Right lobe of liver (tissue), 6 donors: ENCODE measurements at regions not wholly inside any gene's neighbourhood (a gene's known extent, or its start where the extent isn't known, plus 50 kb on each side); places are given as distances from the start of the nearest gene placed in this dataset.

ENCODE experiments used
- ATAC-seq, 4 donors: fragments of 200-7000 bp; cut with Tn5 transposase; one replicate each; pipeline ENCODE4 v1.9.1; 2020; ENCODE audit warnings: mild to moderate bottlenecking in 4 of 4, moderate library complexity in 4 of 4
- DNase-seq, 3 donors: peaks; one replicate each; pipeline ENCODE4 v3.0.0-alpha.2; 2020
- H3K27ac ChIP-seq, 3 donors: fragments of 200-600 bp; one replicate each; pipeline ENCODE4 v1.8.0; 2022
- H3K27me3 ChIP-seq, 2 donors: fragments of 200-600 bp; one replicate each; pipeline ENCODE4 v1.8.0; 2022
- H3K36me3 ChIP-seq, 4 donors: fragments of 200-600 bp; sonication (generic) in 1 of 4; one replicate each; pipeline versions ENCODE4 v1.5.1 to v1.8.0; 2017 to 2022; ENCODE audit warnings: control low read depth in 1 of 4
- H3K4me1 ChIP-seq, 4 donors: fragments of 200-600 bp; sonication (generic) in 1 of 4; one replicate each; pipeline versions ENCODE4 v1.5.1 to v1.8.0; 2017 to 2022; ENCODE audit warnings: control low read depth in 1 of 4
- H3K4me3 ChIP-seq, 3 donors: fragments of 200-600 bp; one replicate each; pipeline ENCODE4 v1.8.0; 2022
- H3K9me3 ChIP-seq, 4 donors: fragments of 200-600 bp; sonication (generic) in 1 of 4; one replicate each; pipeline versions ENCODE4 v1.5.1 to v1.8.0; 2017 to 2022; ENCODE audit warnings: control low read depth in 1 of 4
- CTCF ChIP-seq, 4 donors: fragments of 200-600 bp in 3 of 4; fragments of 450-650 bp in 1 of 4; IDR thresholded peaks; one replicate each; pipeline versions ENCODE4 v1.5.1 to v1.8.0; 2016 to 2022; ENCODE audit warnings: antibody characterized with exemption in 4 of 4, mild to moderate bottlenecking in 2 of 4
- POLR2A ChIP-seq: fragments of 450-650 bp; IDR thresholded peaks from one replicate; pipeline ENCODE4 v1.6.1; 2017; ENCODE audit warnings: antibody characterized with exemption, mild to moderate bottlenecking
- WGBS: methylation state at CpG from one replicate; pipeline ENCODE4 v1.1.6; 2018; ENCODE audit warnings: low coverage, low lambda C conversion rate; ENCODE audit not compliant: insufficient coverage; ENCODE audit errors: missing lambda C conversion rate; 5-methylcytosine and 5-hydroxymethylcytosine counted together
- intact Hi-C, 2 donors: fragments of 100-400 bp; cut with DNase I; formaldehyde crosslinking; loops; one replicate each; pipeline versions ENCODE4 v1.11.2 to v1.14.1; 2022
- donor health status: DM: no; HTN: yes; CAD: no.
- donor health status: DM: no; HTN: no; CAD: no.
- donor health status: DM: no; HTN: no; CAD: no.
- donor health status: DM: no; HTN: yes; CAD: no.
- donor health status: DM: no; HTN: yes; CAD: no.

- TF ChIP-seq POLR2A = no peak
- no peak for TF ChIP-seq CTCF (IDR thresholded peaks at IDR 0.05)
- no peaks in the 10 kb centered on the region for H3K36me3 ChIP-seq
- intact Hi-C loops = no loop called here
- no peaks in the 10 kb centered on the region for H3K27me3 ChIP-seq
- peaks cover 0 to 5% (median 0%) of the 10 kb centered on the region in 4 donors for H3K4me1 ChIP-seq
- DNase-seq (no peak), ATAC-seq (no peak)
- WGBS = 40% methylated on average over 4 of the region's 7 CpGs
- H3K4me3 ChIP-seq = no peak overlapping the region
- H3K9me3 ChIP-seq = no peaks in the 10 kb centered on the region
- H3K27ac ChIP-seq = no peak overlapping the region
Measured at GRCh38 chr2:45281311-45281710, 272.1 kb upstream of the SIX2 start.

GRCh38 chr2:45280794-45281193, 271.5 kb upstream of the SIX2 start:
- 95% methylated on average over 14 of the region's 18 CpGs for WGBS
- ATAC-seq (no peak), DNase-seq (no peak)
- intact Hi-C loops = no loop called here
- H3K27me3 ChIP-seq = no peaks in the 10 kb centered on the region
- H3K27ac ChIP-seq = no peak overlapping the region
- H3K4me3 ChIP-seq = no peak overlapping the region
- H3K9me3 ChIP-seq = no peaks in the 10 kb centered on the region
- H3K36me3 ChIP-seq = no peaks in the 10 kb centered on the region
- peaks cover 0 to 6% (median 1%) of the 10 kb centered on the region in 4 donors for H3K4me1 ChIP-seq
- TF ChIP-seq CTCF (IDR thresholded peaks at IDR 0.05) (no peak), POLR2A (no peak)

GRCh38 chr2:45279356-45279755, 270.1 kb upstream of the SIX2 start:
- Histone ChIP-seq H3K9me3 (no peaks in the 10 kb centered on the region), H3K27ac (no peak overlapping the region), H3K36me3 (no peaks in the 10 kb centered on the region), H3K27me3 (no peaks in the 10 kb centered on the region), H3K4me1 (peaks cover 0 to 18% (median 9%) of the 10 kb centered on the region in 4 donors), H3K4me3 (no peak overlapping the region)
- no peak for TF ChIP-seq POLR2A
- no peak for TF ChIP-seq CTCF (IDR thresholded peaks at IDR 0.05)
- intact Hi-C loops = no loop called here
- DNase-seq = no peak
- ATAC-seq = no peak
- 95% methylated on average over 2 of the region's 2 CpGs for WGBS

GRCh38 chr2:45278365-45279078, 269.3 kb upstream of the SIX2 start:
- no peak for DNase-seq
- H3K4me3 ChIP-seq = no peak overlapping the region
- no peaks in the 10 kb centered on the region for H3K36me3 ChIP-seq
- no peak for TF ChIP-seq POLR2A
- TF ChIP-seq CTCF (IDR thresholded peaks at IDR 0.05) = no peak
- H3K27ac ChIP-seq = no peak overlapping the region
- intact Hi-C loops = no loop called here
- peaks cover 0 to 26% (median 12%) of the 10 kb centered on the region in 4 donors for H3K4me1 ChIP-seq
- WGBS = no CpG with 5 or more reads among the region's 9 CpGs
- no peak for ATAC-seq
- H3K27me3 ChIP-seq = no peaks in the 10 kb centered on the region
- H3K9me3 ChIP-seq = no peaks in the 10 kb centered on the region
